Stomach (tissue), 4 donors: ENCODE measurements at regions not wholly inside any gene's neighbourhood (a gene's known extent, or its start where the extent isn't known, plus 50 kb on each side); places are given as distances from the start of the nearest gene placed in this dataset.

Source experiments
- EP300 ChIP-seq: sonication (generic); formaldehyde crosslinking; IDR thresholded peaks from one replicate; pipeline ENCODE4 v1.6.1; 2017; ENCODE audit warnings: antibody characterized with exemption
- POLR2A ChIP-seq, 4 donors: fragments of 450-650 bp; IDR thresholded peaks; one replicate each; pipeline ENCODE4 v1.6.1; 2016; ENCODE audit warnings: antibody characterized with exemption in 4 of 4, control low read depth in 2 of 4, mild to moderate bottlenecking in 1 of 4, moderate library complexity in 1 of 4
- TF ChIP-seq, protein P1 (sequence below), 7 experiments: fragments of 450-650 bp in 4 of 7; fragments of 200-600 bp in 3 of 7; sonication (generic) in 3 of 7; IDR thresholded peaks; one replicate each; pipeline ENCODE4 v1.5.1; 2016 to 2019; ENCODE audit warnings: antibody characterized with exemption in 7 of 7, control low read depth in 2 of 7, mild to moderate bottlenecking in 1 of 7

DNA sequence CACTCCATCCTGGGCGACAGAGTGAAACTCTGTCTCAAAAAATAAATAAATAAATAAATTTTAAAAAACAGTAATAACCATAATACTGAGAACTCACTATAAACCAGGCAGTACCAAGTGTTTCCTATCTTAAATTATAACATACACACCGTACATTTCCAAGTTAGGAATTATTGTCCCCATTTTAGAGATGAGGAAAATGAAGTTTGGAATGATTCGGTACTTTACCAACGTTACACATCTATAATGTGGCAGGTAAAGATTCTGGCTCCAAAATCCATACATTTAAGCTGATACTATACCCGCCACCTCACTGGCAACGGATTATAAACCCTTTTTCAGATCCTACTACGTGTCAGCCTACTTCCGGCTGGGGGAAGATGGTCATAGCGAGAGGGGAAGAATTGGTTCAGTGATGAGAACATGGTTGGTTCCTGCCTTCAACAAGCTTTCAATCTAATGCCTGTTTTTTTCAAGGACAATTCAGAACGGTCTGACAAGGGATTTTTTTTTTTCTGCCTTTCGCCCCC lies 105.9 kb upstream of the ATF7IP start:
- TF ChIP-seq POLR2A (IDR thresholded peaks at IDR 0.05) = no peak
- TF ChIP-seq EP300 = no peak
- TF ChIP-seq, protein P1, sequence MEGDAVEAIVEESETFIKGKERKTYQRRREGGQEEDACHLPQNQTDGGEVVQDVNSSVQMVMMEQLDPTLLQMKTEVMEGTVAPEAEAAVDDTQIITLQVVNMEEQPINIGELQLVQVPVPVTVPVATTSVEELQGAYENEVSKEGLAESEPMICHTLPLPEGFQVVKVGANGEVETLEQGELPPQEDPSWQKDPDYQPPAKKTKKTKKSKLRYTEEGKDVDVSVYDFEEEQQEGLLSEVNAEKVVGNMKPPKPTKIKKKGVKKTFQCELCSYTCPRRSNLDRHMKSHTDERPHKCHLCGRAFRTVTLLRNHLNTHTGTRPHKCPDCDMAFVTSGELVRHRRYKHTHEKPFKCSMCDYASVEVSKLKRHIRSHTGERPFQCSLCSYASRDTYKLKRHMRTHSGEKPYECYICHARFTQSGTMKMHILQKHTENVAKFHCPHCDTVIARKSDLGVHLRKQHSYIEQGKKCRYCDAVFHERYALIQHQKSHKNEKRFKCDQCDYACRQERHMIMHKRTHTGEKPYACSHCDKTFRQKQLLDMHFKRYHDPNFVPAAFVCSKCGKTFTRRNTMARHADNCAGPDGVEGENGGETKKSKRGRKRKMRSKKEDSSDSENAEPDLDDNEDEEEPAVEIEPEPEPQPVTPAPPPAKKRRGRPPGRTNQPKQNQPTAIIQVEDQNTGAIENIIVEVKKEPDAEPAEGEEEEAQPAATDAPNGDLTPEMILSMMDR (IDR thresholded peaks at IDR 0.05) = no peak
